ENCODE measurements at regions not wholly inside any gene's neighbourhood (a gene's known extent, or its start where the extent isn't known, plus 50 kb on each side); places are given as distances from the start of the nearest gene placed in this dataset.

DNA sequence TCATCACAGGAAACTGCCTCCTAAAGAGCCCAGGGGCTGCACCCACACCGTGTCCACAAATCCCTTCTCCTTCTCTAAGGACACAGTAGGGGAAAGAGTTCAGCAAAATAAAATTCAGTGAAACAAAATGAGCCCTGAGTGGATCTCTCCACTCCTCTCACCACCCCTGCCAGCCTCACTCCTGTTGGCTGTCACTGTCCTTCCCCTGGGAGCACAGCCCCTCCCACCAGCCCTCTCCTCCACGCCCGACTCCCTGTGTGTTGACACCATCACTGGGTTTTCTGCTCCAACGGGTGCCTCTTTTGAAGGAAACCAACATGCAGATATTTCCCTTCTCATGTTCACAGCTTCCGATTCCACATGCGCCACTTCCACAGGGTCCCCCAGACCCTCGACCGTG is 356.2 kb downstream of the AJAP1 start:
- DNase-seq: no peak

DNA sequence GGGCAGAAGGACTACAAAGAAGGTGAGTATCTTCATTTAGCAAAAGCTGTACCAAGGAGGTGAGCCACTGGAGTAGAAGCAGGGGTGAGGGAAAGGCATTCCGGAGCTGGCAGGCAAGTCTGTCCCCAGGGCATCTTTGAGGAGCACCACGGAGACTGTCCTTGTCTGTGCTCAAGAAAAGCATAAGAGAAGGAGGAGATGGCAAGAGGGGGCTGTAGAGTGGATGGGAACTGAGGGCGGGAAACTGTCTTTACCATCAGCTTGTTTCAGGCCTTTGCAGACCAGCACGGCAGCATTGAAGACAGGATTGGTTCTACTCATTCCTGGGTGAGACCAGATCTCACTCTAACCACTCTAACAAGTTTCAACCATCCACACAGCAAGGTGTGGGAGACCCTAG is 355.8 kb downstream of the AJAP1 start:
- no peak for DNase-seq

DNA sequence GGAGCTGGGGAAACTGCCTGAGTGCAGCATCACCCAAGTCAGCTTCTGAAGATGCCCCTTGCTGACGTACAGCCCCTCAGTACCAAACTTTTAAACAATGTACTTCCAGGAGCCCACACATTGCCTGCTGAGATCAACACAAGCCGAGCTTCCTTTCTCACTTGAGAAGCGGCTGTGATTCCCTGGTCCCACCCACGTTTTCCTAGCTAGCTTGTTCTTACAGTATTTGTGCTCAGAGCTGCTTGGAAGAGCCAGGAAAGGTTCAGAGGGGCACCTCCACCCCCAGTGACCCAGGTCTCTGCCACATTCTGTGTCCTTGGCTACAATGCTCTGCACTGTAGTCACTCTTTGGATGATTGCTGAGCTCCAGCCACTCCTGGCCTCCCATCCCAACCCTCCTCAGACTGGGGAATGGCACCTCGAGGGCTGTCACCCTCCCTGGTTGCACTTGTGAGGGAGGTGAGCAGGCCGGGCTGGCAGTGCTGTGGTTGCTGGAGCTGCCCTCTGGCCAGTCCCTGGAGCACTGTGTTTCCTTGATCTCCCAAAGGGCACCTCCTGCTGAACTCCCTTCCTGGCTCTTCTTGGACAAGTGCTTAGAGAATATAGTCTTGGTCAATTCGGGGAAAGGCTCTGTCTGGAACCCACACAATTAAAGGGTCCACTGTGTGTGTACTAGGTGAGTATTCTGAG is 355.1 kb downstream of the AJAP1 start:
- no peak for DNase-seq

DNA sequence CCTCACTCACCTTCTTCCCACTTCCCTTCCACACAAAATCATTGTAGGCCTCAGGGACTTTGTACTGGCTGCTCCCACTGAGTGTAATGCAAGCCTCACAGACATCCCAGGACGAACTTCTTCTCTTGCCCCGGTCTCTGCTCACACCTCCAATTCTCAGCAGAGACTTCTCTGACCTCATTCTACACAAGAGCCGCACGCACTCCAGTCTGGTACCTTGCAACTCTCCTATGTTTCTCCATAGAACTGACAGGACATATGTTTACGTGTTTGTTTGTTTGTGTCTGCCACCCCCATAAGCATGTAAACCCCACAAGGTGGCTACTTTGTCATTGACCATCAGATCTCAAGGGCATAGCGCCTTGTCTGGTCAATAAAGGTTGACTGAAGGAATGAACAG is 350.8 kb downstream of the AJAP1 start:
- no peak for DNase-seq

DNA sequence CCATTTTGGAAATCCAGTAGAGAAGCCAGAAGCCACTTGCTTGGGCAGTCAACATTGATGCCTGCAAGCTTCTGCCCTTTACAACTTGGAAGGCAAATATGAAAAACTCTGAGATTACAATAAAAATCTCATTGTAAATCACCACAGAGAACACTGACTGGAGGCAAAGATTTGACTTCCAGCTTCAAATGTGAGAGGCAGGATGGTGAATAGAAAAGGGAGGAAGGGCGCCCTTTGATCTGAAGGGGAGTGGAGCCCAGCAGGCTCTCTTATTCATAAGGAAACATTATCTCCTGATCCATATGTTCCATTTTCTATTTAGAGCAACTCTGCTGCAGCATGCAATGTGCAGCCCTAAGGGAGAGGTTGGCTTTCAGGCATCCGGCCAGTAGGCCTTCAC is 348.3 kb downstream of the AJAP1 start:
- DNase-seq: no peak

DNA sequence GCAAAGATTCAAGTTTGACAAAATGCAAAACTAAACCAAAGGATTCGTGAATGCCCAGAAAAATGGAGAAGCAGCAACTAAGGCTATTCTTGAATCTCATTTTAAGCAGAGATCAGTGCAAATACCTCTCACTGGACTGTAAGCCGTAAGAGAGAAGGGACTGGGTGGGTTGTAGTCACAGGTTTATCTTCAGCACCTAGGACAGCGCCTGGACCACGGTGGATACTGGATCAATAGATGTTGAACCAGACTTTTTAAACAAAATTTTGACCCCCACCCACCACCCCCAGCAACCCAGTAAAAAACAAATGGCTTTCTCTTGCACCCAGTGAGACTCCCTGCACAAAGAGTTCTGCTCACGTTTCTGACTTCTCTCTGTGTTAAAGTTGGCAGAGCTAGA is 347.1 kb downstream of the AJAP1 start:
- DNase-seq: no peak

DNA sequence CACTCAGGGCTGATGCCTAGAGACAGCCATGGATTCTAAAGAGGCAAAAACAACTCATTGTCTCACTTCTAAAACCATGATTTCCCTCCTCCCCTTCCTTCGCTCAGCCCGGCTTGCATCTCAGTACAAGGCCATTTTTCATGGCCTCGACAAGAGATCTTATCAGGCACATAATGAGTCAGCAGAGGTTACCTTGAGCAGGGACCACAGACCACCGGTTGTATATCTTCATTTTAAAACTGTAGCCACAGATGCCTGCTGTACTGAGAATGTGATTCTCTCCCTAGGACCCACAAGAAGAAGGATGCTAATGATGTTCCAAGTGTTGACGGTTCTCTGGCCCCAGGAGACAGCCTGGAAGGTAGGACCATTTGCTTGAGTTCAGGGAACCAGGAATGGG is 331.9 kb downstream of the AJAP1 start:
- DNase-seq: no peak

DNA sequence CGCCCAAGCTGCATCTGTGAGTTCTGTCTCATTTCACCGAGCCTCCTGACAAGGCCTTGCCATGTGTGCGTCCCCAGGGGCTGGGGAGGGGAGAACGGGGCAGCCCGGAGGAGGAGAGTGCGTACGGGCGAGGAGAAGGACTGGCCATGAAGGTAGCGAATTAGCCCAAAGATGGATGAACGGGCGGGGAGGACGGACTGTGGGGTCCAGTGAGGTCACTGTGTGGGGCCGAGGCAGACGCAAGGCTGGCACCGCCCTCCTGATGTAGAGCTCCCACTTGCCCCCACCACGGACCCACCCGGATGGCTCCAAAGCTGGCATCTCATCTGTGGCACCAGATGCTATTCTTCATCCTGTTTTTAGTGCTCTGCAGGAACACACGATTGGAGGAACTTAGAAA is 330.4 kb downstream of the AJAP1 start:
- no peak for DNase-seq

DNA sequence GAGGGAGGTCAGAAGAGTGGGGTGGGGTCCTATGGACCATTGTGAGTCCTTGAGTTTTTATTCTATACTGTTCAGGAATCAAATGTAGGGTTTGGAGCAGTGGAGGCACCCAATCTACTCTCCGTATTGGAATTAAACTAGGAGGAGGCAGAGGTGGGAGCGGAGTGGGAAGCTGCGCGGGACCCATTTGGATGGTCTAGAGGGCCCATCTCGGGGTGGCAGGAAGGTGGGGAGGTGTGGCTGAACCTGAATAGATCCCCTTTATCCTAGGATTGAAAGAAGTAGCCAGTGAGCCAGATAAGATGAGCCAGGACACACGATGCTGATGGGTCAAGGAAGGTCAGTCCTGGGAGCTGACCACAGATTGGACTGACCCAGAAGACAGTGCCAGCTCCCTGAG is 325.8 kb downstream of the AJAP1 start:
- DNase-seq: no peak

DNA sequence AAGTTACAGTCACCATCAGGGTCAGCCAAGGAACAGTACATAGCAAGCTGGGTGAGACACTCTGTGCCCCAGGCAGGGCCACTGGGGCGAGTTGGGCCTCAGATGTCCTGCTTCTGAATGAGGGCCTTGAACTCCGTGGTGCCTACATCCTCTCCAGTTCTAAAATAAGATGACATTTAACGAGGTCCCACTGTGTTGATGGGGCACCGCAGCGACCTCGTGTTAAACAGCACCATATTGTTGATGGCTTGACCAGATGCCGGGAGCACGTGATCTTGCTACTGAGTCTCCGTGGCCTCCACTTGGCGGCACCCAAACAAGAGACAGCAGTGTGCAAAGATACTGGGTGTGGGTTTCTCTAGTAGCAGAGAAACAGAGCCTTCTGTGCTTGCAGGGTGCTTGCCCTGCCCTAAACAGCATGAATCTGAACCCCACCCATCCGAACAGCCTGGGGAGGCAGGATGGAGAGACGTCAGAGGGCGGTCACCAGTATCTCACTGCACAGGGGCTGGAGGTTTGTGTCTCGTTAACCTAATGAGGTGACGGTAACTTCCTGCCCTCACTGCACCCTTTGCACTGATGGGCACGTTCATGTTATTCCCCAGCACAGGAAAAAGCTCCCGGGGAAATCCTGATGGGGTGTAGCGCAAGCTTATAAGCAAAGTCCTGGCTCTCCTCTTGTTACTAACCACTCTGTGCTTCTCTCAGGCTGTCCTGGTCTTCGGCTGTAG is 324.4 kb downstream of the AJAP1 start:
- no peak for DNase-seq

DNA sequence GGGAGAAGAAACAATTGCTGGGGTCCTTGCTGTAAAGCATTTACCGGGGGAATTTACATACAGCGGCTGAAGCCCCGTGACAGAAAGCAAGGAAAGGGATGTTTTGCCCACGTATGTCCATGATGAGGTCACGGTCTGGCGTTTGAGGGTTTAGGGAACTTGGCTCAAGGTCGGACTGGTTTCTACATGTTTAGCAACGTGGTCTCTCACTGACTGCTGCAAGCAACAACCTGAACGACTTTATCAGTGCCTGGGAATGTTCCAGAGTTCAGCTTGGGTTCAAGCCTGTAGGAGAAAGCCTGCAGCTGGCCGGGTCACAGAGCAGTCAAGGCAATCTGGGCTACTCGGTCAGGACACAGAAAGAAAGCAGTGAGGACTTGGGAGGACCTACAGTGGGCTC is 323.3 kb downstream of the AJAP1 start:
- DNase-seq: no peak

DNA sequence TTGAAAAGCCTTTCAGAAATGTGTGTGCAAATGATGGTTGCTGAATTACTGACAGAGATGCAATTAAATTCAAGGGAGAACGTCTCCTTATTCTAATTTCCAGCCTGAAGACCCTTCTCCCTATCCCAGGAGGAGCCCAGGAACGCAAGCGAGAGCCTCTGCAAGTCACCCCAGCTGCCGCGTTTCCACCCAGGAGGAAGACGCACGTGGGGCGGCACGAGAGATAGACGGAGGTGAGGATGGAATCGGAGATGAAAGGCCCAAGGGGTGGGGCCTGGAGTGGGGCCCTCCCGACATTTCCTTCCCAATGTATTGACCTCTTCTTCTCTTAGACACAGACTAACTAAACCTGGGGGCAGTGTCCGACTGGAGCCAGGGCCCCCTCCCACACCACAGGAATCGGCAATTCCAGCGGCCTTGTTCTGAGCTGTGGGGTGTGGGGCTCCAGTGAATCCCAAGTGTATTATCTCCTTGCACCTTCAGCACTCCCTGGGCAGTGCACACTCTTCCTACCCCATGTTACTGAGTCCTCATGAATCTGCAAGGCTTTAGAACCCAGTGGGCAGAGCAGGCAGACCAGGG is 322.5 kb downstream of the AJAP1 start:
- DNase-seq: no peak

DNA sequence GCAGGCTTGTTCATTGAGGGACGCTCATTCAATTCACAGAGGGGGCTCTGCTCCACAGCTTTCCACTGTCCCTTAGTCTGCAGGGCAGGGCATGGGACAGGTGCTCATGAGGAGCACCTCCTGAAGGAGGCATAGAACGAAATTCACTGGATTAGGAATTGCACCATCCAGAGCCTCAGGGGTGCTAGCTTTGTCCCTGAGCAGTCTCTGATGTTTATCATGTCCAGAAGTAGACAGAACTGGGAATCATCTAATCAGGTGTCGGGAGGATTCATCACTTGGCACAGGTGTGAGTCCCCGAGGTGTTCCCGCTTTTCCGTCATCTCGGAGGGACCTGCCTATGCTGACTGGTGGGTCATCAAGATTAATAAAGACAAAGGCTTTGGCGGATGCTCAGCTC is 321.4 kb downstream of the AJAP1 start:
- DNase-seq: no peak

DNA sequence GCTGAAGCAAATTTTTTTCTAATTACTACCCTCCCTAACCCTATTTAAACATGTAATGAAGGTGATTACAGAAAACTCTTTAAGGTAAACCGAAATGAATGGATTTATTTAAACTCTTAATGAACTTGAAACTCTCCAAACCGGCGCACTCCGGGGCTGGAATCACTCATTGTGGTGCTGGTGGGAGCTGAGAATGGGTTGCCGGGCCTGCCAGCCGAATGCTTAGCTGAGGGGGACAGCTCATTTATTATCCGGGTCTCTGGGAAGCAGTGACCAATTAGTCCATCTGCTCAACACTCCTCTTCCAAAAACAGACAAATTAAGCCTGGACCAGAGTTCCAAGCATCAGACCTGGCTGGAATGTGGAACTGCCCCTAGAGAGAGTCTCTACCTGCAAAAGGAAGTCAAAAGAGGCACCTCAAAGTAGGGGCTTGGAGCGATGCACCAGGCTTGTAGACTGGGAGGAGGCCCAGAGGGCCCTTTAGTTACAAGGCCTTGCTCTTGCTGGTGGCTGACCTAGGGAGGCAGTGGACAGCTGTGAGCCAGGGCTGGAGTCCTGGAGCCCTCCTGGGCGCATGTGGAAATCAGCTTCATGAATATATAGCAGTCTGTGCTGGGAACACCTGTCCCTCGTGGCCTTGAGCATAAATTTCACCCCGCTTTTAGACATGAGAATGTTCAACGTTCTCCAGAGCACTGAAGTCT is 320.7 kb downstream of the AJAP1 start:
- no peak for DNase-seq

DNA sequence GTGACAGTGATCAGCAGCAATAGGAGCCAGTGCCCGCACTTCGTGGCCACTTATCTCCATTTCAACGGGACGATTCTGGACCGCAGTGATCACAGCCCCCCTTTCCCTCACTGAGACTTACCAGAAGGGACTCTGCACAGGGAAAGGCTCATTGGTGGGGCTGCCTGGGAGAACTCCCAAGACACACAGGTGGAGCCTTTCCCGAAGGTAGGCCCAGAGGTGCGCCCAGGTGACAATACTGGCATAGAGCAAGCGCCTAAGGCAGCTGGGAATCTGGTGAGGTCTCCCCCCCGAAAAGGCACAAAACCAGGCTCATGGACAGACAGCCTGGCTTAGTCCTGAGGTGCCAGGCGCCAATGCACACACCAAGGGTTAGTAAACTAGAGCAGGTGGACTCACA is 318.9 kb downstream of the AJAP1 start:
- no peak for DNase-seq

DNA sequence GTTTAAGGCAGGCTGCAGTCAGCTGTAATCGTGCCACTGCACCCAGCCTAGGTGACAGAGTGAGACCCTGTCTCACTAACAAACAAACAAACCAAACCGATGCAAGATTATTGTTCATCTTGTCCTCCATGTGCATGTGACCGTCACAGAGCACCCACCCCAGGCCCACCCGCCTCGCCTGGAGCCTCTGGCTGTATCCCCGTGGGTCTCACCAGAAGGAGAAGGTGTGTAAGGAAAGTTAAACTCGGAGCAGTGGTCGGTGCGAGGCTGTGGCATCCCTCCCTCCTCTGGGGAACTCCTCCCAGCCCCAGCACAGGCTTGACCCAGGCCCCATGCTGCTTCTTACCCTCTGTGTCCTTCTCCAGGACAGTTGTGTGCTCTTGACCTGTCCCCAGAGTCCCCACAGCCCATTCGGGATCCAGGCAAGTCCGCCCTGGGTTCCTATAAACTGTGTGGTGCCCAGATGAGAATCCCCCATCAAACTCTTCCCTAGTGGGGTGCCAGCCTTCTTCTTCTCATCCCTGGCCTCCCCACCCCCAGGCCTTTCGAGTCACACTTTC is 318.4 kb downstream of the AJAP1 start:
- no peak for DNase-seq

DNA sequence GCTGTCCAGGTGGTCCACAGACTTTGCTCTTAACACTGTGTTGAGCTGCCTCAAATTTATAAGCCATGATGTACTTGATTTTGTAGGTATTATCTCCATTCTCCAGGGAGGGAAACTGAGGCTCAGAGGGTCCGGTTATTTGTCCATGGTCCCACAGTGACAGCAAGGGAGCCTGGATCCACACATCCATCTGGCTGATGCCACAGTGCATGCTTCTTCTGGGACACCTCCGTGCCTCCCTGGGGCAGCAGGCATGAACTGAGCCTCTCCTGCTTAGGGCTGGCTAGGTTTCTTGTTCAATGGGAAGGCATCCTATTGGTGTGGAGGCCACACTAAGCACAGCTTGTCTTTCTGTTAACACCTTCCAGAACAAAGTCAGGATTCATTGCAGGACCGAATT is 317.3 kb downstream of the AJAP1 start:
- no peak for DNase-seq

DNA sequence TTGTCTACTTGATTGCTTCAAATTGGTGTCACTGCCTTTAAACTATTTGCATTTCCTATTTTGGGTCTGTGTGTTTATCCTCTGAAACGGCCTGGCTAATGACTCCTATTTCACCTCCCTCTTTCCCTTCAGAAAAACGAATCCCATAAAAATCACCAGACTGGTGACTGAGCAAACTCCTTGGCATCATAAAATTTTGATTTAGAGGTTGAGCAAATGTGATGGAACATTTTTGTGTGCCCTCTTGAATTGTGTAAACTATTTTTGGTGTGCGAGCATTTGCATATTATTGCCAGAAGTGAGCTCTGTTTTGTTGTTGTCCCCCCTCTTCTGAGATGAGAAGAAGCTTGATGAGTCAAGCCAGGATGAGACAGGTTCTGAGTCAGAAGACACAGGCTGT is 316.1 kb downstream of the AJAP1 start:
- no peak for DNase-seq

DNA sequence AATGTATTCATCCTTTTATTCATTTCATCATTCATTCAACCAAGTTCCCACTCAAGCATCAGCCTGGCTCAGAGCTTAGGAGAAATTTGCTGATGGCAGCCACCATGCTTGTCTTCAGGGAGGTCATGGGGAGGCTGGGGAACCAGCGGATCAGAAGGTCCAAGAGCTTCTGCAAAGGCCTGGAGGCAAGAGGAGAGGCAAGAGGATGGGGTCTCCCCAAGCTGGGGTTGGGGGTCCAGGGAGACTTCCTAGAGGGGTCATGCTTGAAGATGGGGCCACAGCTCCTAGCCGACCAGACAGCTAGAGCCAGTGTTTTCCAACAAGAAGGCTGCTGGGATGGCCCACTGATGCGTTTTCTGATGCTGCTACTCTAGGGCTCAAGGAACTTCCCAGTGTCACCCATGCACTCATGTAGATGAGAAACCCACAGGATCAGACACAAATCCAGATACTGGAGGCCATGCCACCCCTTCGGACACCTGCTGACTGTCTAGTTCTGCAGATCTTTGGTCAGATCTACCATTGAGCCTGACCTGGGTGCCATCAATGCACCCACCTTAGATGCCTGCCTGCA is 315.2 kb downstream of the AJAP1 start:
- DNase-seq: no peak

DNA sequence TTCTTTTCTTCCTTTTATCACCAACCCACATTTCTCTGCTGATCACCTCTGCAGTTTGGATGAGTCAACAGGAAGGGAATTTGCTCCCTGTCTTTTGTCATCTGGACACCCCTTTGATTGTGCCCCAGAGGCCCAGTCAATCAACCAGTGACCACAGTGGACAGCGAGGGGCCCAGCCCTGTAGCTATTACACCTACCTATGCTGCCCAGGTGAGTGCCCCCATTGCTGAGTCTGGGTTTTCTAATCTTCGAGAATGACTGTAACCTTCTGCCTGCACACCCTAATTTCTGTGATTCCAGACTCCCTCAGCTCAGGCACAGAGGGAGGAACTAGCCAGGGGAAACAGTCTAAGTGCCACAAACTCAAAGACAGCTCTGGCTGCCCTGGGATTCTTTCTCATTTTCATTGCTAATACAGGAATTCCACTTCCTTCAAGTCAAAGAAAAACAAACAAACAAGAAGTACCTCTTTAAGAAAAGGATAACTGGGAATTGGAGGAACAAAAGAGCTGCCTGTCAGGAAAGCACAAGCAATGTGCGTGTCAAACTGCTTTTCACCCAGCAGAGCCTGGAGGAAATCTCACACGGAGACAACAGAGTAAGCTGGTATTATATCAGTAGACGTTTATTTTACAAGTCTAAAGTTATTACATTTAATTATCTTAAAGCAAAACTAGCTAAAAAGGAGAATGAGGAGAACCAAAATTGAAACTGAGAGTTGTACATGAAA is 311.1 kb downstream of the AJAP1 start:
- no peak for DNase-seq

DNA sequence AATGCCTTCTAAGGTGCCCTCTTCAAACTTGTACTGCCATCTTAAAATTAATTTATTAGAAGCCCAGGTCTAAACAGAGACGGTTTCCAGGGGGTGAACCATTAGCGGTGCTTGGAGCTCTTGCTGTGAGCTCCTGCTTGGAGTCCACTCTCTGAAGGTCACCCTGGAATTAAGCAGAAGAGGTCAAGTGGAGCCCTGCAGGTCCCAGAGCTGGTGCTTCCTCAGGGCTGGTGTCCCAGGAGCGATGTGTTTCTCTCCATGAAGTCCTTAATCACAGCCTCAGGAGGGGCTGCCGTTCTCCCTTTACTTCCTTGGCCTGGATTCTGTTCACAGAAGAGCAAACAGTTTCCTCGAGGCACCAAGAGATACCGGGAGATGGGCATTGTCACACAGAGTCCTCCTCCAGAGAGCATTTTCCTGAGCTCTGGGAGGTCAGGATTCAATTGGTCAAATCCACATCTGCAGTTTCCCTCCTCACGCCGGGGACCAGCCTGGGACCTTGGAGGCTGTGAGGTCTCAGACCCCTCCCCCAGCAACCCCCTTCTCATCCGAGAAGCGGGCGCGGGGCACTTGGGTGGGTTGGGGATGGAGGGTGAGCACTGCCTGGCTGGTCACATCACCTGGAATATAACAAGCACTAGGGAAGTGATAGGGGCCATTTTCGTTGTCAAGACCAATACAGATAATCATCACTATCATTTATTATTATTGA is 310.4 kb downstream of the AJAP1 start:
- DNase-seq: no peak

DNA sequence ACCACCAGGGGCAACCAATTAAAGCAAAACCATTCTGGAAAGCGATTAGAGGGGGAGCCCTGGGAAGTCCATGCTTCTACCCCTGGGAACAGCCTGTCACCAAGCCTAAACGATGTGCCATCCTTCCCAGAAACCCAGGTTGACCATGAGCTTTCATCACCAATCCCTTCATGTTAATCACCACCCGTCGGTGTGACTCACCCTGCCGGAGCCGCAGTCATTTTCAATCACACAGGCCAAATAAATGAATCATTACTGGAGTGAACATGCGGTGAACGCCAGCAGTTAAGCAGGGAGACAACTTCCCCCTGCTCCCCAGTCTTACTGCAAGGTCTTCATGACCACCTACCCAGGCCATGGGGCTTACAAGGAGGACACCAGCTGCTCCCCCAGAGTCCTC is 308.8 kb downstream of the AJAP1 start:
- no peak for DNase-seq
